Right cardiac atrium (tissue), 5 donors: ENCODE measurements at regions not wholly inside any gene's neighbourhood (a gene's known extent, or its start where the extent isn't known, plus 50 kb on each side); places are given as distances from the start of the nearest gene placed in this dataset.
"Not testable (repeated sequence)": the region's sequence is repeated elsewhere in the genome, so short reads cannot be mapped to it uniquely, and the experiment has no call there.

Experiments
- ATAC-seq, 2 donors: fragments of 200-7000 bp; cut with Tn5 transposase; one replicate each; pipeline versions ENCODE4 v1.8.0 to v1.9.1; 2020; ENCODE audit warnings: moderate library complexity in 2 of 2, mild to moderate bottlenecking in 1 of 2
- DNase-seq, 3 donors: peaks; one replicate each; pipeline ENCODE4 v3.0.0-alpha.2; 2020
- H3K27ac ChIP-seq: one replicate; pipeline ENCODE4 v1.5.1; 2013; ENCODE audit warnings: mild to moderate bottlenecking, low read length, control low read depth, moderate library complexity
- H3K27me3 ChIP-seq: one replicate; pipeline ENCODE4 v1.6.1; 2013; ENCODE audit not compliant: control insufficient read depth, insufficient read depth
- H3K4me1 ChIP-seq: one replicate; pipeline ENCODE4 v1.6.1; 2013; ENCODE audit warnings: low read length; ENCODE audit not compliant: control insufficient read depth, insufficient read depth
- H3K4me3 ChIP-seq: one replicate; pipeline ENCODE4 v1.5.1; 2013; ENCODE audit warnings: low read length, control low read depth
- H3K9me3 ChIP-seq: one replicate; pipeline ENCODE4 v1.6.1; 2013; ENCODE audit warnings: low read length; ENCODE audit not compliant: control insufficient read depth
- WGBS: extraction: QIAGEN DNeasy Blood & Tissue Kit; methylation state at CpG from one replicate; pipeline ENCODE4 v1.1.7; 2013; 5-methylcytosine and 5-hydroxymethylcytosine counted together
- intact Hi-C, 4 donors: fragments of 100-400 bp; cut with DNase I; formaldehyde crosslinking; loops; one replicate each; pipeline versions ENCODE4 v1.11.0 to v1.14.0; 2022 to 2023
- donor health status: healthy with polysubstance abuse.
- donor health status: DM: no; HTN: yes; CAD: no.
- donor health status: DM: no; HTN: no; CAD: no.
- donor health status: DM: no; HTN: yes; CAD: no; lungs with severe emphysema.
- donor health status: DM: yes; HTN: yes; CAD: no.

DNA sequence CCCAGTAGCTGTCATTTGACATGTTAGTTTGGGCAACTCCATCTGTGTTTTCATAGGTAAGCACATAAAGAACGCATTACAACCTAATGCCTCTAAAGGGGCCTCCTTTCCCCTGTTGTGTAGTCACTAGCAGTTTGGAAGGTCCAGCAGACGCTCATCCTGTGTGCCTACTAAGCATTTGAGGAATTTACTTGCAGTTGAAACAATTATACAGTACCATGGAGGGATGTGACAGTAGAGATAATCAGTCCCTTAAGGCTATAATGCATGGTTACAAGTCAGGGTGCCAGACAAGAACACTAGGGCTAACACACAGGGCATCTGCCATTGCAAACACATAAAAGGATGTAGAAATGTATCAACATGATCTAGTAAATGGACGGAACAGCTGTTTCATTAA is 138.3 kb downstream of the PCDH10 start:
- no peaks in the 10 kb centered on the region for H3K27me3 ChIP-seq
- intact Hi-C loops = no loop called here
- WGBS = 72% methylated on average over 3 of the region's 3 CpGs
- no peak overlapping the region for H3K27ac ChIP-seq
- ATAC-seq (no peak), DNase-seq (no peak)
- no peaks in the 10 kb centered on the region for H3K9me3 ChIP-seq
- no peak overlapping the region for H3K4me3 ChIP-seq
- H3K4me1 ChIP-seq = no peaks in the 10 kb centered on the region

DNA sequence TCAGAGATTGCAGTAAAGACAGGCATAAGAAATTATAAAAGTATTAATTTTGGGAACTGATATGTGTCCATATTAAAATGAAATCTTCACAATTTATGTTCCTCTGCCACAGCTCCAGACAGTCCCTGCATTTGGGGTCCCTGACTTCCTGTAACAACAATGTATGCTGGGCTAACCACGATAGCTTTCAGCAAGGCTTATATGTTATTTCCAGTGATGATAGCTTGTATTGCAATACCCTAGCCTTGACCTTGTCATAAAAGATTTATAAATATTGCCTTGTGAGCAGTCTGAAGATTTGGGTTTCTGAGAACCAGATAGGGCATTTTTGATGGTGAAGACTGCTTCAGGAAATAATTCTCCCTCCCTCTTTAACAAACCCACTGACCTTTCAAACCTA is 129.5 kb downstream of the PCDH10 start:
- no peak for ATAC-seq
- 65% methylated on average over 1 of the region's 1 CpG for WGBS

DNA sequence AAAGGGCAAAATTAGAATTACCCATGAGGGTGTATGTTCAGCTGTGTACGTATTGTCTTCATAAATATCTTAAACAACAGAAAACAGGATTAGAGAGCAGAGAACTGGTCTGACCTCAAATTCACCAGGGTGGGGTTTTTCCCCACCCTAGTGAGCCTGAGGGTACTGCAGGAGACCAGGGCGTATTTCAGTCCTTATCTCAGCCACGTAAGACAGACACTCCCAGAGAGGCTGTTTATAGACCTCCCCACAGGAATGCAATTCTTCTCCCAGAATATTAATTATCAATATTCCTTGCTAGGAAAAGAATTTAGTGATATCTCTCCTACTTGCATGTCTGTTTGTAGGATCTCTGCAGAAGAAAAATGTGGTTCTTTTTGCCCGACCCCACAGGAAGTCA is 128.8 kb downstream of the PCDH10 start:
- WGBS = 82% methylated on average over 4 of the region's 4 CpGs
- H3K27me3 ChIP-seq, ATAC-seq, DNase-seq, H3K9me3 ChIP-seq, H3K4me3 ChIP-seq, intact Hi-C loops, H3K4me1 ChIP-seq, H3K27ac ChIP-seq: not testable (repeated sequence)

More for the DNA sequence above, 129.5 kb downstream of the PCDH10 start:
- intact Hi-C loops = no loop called here
- Histone ChIP-seq H3K9me3 (no peaks in the 10 kb centered on the region), H3K27ac (no peak overlapping the region), H3K4me3 (no peak overlapping the region), H3K27me3 (no peaks in the 10 kb centered on the region), H3K4me1 (no peaks in the 10 kb centered on the region)
- no peak for DNase-seq

DNA sequence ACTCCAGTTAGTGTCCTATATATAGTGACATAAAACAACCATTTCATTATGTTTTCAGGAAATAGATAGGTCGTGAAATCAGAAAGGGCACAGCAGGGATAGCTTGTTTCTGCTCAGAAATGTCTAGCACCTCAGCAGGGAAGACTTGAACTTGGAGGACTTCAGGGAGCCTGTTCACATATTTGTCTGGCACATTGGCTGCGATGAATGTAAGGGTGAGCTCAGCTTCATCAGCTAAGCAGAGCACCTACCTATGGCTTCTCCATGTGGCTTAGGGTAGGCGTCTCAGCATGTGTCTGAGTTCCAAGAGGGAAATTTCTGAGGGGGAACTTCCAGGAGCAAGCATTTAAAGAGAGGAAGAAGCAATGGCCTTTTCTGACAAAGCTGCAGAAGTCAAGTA is 126.2 kb downstream of the PCDH10 start:
- intact Hi-C loops = no loop called here
- Histone ChIP-seq H3K4me3 (no peak overlapping the region), H3K27ac (no peak overlapping the region), H3K27me3 (no peaks in the 10 kb centered on the region), H3K9me3 (no peaks in the 10 kb centered on the region), H3K4me1 (no peaks in the 10 kb centered on the region)
- 67% methylated on average over 3 of the region's 3 CpGs for WGBS
- DNase-seq (no peak), ATAC-seq (no peak)

DNA sequence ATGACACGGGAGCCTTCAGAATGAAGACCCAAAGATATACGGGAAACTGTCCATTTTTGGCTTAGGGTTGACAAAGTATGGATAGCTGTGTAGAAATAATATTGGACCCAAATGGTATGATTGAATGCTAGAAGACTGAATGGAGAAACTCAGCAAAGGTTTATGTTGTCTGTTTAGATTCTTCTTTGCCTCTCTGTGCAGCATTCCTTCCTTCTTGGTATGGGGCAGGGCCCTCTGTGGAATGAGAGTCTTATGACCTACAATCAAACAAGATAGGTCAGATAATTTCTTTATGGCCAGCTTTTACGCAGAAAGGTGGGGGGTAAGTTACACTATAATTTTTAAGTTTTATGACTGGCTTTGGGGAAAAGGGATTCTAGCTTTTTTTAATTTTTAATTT is 124.3 kb downstream of the PCDH10 start:
- no peaks in the 10 kb centered on the region for H3K27me3 ChIP-seq
- H3K27ac ChIP-seq = no peak overlapping the region
- no peak overlapping the region for H3K4me3 ChIP-seq
- no peak for DNase-seq
- H3K9me3 ChIP-seq = no peaks in the 10 kb centered on the region
- intact Hi-C loops = no loop called here
- no peaks in the 10 kb centered on the region for H3K4me1 ChIP-seq
- ATAC-seq = no peak
- WGBS = 87% methylated on average over 3 of the region's 3 CpGs

DNA sequence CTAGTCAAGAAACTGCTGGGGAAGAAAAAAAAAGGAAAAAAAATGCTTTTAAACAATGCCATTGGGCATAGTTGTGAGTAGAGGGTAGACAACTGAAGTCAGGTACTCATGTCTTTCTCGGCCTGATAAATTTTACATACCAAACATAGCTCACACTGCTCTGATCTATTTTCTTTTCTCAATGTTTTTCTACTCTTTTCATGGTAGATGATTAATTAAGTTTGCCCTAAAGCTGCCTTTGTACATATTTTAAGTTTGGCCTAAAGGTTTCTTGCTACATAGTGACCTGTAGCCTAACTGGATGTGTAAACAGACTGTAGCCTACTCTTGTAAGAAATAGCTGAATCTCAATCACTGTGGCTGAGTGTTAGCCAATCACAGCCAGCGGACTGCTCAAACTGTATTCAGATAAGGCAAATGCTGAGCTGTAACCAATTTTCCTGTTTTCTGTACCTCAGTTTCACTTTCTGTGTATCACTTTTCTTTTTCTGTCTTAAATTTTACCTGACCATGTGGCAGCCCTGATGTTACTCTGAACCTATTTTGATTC is 121.0 kb downstream of the PCDH10 start:
- 68% methylated on average over 2 of the region's 2 CpGs for WGBS
- H3K4me1 ChIP-seq = no peaks in the 10 kb centered on the region
- H3K4me3 ChIP-seq = no peak overlapping the region
- no peak overlapping the region for H3K27ac ChIP-seq
- intact Hi-C loops = no loop called here
- H3K9me3 ChIP-seq = no peaks in the 10 kb centered on the region
- no peaks in the 10 kb centered on the region for H3K27me3 ChIP-seq
- ATAC-seq = no peak
- DNase-seq = no peak

DNA sequence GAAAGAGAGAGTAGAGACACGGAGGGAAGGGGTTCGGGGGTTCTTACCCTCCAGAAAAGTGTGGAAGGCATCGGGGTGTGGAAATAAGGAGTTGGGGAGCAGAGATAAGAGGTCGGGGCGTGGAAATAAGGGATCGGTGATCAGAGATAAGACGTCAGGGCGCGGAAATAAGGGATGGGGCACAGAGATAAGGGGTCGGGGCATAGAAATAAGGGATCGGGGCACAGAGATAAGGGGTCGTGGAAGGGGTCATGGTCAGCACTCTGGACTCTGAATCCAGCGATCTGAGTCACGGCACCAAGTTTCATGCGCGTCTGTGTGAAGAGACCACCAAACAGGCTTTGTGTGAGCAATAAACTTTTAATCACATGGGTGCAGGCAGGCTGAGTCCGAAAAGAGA is 119.1 kb downstream of the PCDH10 start:
- H3K4me1 ChIP-seq = no peaks in the 10 kb centered on the region
- ATAC-seq (no peak), DNase-seq (no peak)
- WGBS = 73% methylated on average over 17 of the region's 17 CpGs
- no peaks in the 10 kb centered on the region for H3K27me3 ChIP-seq
- H3K27ac ChIP-seq = no peak overlapping the region
- H3K9me3 ChIP-seq = no peaks in the 10 kb centered on the region
- intact Hi-C loops = no loop called here
- H3K4me3 ChIP-seq = no peak overlapping the region

DNA sequence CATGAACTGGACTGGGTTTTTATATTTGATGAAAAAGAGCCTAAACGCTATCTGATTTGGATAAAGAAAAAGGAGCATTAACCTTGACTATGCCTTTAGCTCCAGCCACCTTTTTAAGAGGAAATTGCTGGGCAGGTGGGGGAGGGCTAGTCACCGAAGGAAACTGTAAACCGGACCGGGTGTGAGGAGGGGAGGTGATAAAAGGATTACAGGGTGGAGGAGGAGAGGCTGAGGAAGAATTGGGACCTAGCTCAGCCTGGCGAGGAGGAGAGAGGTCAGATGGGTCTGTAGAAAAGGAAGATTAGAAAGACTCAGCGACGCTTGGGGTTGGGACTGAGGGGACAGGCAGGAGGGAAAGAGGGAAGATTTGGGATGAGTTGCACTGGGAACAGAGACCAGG is 118.4 kb downstream of the PCDH10 start:
- ATAC-seq, DNase-seq, H3K27ac ChIP-seq, H3K9me3 ChIP-seq, H3K4me1 ChIP-seq, H3K4me3 ChIP-seq, H3K27me3 ChIP-seq, intact Hi-C loops: not testable (repeated sequence)
- WGBS = 42% methylated on average over 7 of the region's 7 CpGs

DNA sequence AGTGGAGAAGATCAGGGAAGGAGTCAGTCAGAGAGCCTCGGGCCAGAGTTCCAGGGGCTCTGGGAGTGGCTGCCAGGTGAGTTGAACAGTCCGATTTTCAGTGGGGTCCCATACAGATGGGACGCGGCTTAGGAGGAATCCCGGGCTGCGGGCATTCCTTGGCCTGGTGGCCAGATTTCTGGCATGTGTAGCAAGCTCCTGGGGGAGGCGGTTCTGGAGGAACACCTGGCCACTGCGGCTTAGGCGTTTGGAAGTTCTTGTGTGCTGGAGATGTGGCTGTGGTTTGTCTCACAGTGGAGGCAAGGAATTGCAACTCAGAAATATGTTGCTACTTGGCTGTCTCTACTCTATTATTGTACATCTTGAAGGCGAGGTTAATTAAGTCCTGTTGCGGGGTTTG is 117.9 kb downstream of the PCDH10 start:
- peak in 1 of 3 donors; percentile 18 for DNase-seq
- H3K9me3 ChIP-seq, H3K27me3 ChIP-seq, ATAC-seq, H3K4me3 ChIP-seq, H3K4me1 ChIP-seq, H3K27ac ChIP-seq, intact Hi-C loops: not testable (repeated sequence)
- 86% methylated on average over 11 of the region's 11 CpGs for WGBS

DNA sequence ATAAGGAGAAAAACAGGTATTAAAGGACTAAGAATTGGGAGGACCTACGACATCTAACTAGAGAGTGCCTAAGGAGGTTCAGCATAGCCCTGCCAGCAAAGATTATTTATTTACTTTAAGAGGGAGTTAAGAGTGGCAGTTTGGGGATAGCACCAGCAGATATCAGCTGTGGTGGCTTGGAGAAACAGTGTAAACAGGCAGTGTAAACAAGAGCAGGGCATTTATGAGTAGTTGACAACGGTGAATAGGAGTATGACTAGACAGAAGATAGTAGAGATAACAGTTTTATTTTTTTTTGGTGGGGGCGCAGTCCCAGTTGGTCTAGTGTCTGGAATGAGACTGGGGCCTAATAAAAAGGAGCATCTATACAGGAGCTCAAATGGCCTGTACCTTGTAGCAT is 115.2 kb downstream of the PCDH10 start:
- intact Hi-C loops, ATAC-seq, H3K9me3 ChIP-seq, H3K27ac ChIP-seq, DNase-seq, H3K4me1 ChIP-seq, H3K4me3 ChIP-seq, H3K27me3 ChIP-seq: not testable (repeated sequence)
- WGBS = 66% methylated on average over 3 of the region's 3 CpGs

DNA sequence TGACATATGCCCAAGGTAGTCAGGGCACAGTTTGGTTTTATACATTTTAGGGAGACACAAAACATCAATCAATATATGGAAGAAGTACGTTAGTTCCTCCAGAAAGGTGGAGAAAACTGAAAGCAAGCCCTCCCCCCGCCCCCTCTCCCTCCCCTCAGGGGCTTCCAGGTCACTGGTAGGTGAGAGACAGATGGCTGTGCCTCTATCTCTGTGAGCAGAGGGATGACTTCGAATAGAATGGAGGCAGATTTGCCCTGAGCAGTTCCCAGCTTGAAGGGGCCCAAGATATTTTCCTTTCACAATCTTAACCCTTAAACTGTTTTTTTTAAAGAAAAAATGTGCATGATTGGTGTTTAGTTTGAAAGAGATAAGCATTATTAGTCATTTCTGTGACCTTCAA is 114.0 kb downstream of the PCDH10 start:
- 35% methylated on average over 3 of the region's 3 CpGs for WGBS

DNA sequence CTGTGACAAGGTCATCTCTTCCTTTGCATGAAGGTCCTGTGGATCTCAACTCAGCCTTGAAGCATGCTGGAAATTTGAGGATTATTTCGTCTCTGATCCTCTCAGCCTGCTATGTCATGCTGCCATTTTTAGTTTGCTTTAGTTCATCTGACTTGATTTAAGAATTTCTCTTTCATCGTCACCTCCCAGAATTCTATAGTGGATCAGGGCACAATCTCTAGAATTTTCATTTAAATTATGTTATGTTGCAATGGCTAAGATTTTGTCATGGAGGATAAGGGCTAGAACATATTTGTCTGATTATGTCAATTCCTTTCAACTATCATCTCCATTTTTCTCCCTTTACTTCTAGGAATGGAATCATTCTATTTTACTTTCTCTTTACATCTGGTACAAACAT is 98.8 kb downstream of the PCDH10 start:
- Histone ChIP-seq H3K27me3 (no peaks in the 10 kb centered on the region), H3K4me3 (no peak overlapping the region), H3K27ac (no peak overlapping the region), H3K9me3 (no peaks in the 10 kb centered on the region), H3K4me1 (no peaks in the 10 kb centered on the region)
- 80% methylated on average over 2 of the region's 2 CpGs for WGBS
- intact Hi-C loops = no loop called here
- DNase-seq (no peak), ATAC-seq (no peak)

More for the DNA sequence above, 114.0 kb downstream of the PCDH10 start:
- intact Hi-C loops = no loop called here
- Histone ChIP-seq H3K27me3 (no peaks in the 10 kb centered on the region), H3K4me1 (no peaks in the 10 kb centered on the region), H3K9me3 (no peaks in the 10 kb centered on the region), H3K4me3 (no peak overlapping the region), H3K27ac (no peak overlapping the region)
- no peak for DNase-seq
- ATAC-seq = no peak
